Putamen (tissue), 1 donor: ENCODE measurements at regions not wholly inside any gene's neighbourhood (a gene's known extent, or its start where the extent isn't known, plus 50 kb on each side); places are given as distances from the start of the nearest gene placed in this dataset.
A peak's percentile ranks its signal among the peaks of the same experiment; 100 is the strongest.
"Not testable (repeated sequence)": the region's sequence is repeated elsewhere in the genome, so short reads cannot be mapped to it uniquely, and the experiment has no call there.

Source experiments
- DNase-seq: peaks from one replicate; pipeline ENCODE4 v3.0.0-alpha.2; 2016; ENCODE audit warnings: low spot score

- DNase-seq, result no peak
Observed at GRCh38 chr5:86671536-86671935, 53.8 kb downstream of the COX7C start.

GRCh38 chr5:86674069-86674468 lies 56.3 kb downstream of the COX7C start:
- no peak for DNase-seq

GRCh38 chr5:86675311-86675710 lies 57.6 kb downstream of the COX7C start:
- DNase-seq, result no peak

- DNase-seq, result peak; percentile 52
Observed at GRCh38 chr5:86679529-86679928, 61.8 kb downstream of the COX7C start.

- DNase-seq, result no peak
Observed at GRCh38 chr5:86679949-86680348, 62.2 kb downstream of the COX7C start.

- DNase-seq, result no peak
Observed at GRCh38 chr5:86684222-86684621, 66.5 kb downstream of the COX7C start.

GRCh38 chr5:86686046-86686445 lies 68.3 kb downstream of the COX7C start:
- DNase-seq, result no peak

- no peak for DNase-seq
Observed at GRCh38 chr5:86688406-86688805, 70.7 kb downstream of the COX7C start.

GRCh38 chr5:86689103-86689729 lies 71.5 kb downstream of the COX7C start:
- no peak for DNase-seq

GRCh38 chr5:86709157-86709881 lies 91.6 kb downstream of the COX7C start:
- no peak for DNase-seq

- DNase-seq, result no peak
Observed at GRCh38 chr5:86716121-86716520, 98.4 kb downstream of the COX7C start.

- DNase-seq, result not testable (repeated sequence)
Observed at GRCh38 chr5:86731319-86732117, 113.8 kb downstream of the COX7C start.

GRCh38 chr5:86735370-86735769 lies 117.6 kb downstream of the COX7C start:
- DNase-seq, result no peak

GRCh38 chr5:86737579-86737978 lies 119.8 kb downstream of the COX7C start:
- DNase-seq, result no peak

- no peak for DNase-seq
Observed at GRCh38 chr5:86748538-86749105, 130.9 kb downstream of the COX7C start.

GRCh38 chr5:86749841-86750240 lies 132.1 kb downstream of the COX7C start:
- DNase-seq, result no peak

- no peak for DNase-seq
Observed at GRCh38 chr5:86756839-86757238, 139.1 kb downstream of the COX7C start.

- DNase-seq, result no peak
Observed at GRCh38 chr5:86757824-86758223, 140.1 kb downstream of the COX7C start.

- no peak for DNase-seq
Observed at GRCh38 chr5:86760661-86761060, 142.9 kb downstream of the COX7C start.

- no peak for DNase-seq
Observed at GRCh38 chr5:86763929-86764328, 146.2 kb downstream of the COX7C start.

GRCh38 chr5:86765778-86766502 lies 148.2 kb downstream of the COX7C start:
- peak; percentile 73 for DNase-seq

GRCh38 chr5:86768699-86769202 lies 151.0 kb downstream of the COX7C start:
- DNase-seq, result no peak
